Thyroid gland (tissue), 4 donors: ENCODE measurements at regions not wholly inside any gene's neighbourhood (a gene's known extent, or its start where the extent isn't known, plus 50 kb on each side); places are given as distances from the start of the nearest gene placed in this dataset.

Experiments
- DNase-seq, 2 donors: peaks; one replicate each; pipeline ENCODE4 v3.0.0-alpha.2; 2019
- H3K27ac ChIP-seq, 3 donors: fragments of 200-600 bp; sonication (generic); 1 replicate in 2 of 3; 2 replicates in 1 of 3; pipeline ENCODE4 v1.5.1; 2016 to 2019; ENCODE audit warnings: mild to moderate bottlenecking in 1 of 3, moderate library complexity in 1 of 3
- H3K27me3 ChIP-seq: fragments of 200-600 bp; sonication (generic); one replicate; pipeline ENCODE4 v1.5.1; 2019
- H3K36me3 ChIP-seq, 2 donors: fragments of 200-600 bp; sonication (generic); one replicate each; pipeline ENCODE4 v1.5.1; 2016 to 2019
- H3K4me1 ChIP-seq, 2 donors: fragments of 200-600 bp; sonication (generic); one replicate each; pipeline ENCODE4 v1.5.1; 2017 to 2019
- H3K4me3 ChIP-seq, 3 donors: fragments of 200-600 bp; sonication (generic); replicated peaks in 1 of 3; 1 replicate in 2 of 3; 2 replicates in 1 of 3; pipeline ENCODE4 v1.5.1; 2016; ENCODE audit warnings: mild to moderate bottlenecking in 1 of 3
- H3K9me3 ChIP-seq: fragments of 200-600 bp; sonication (generic); one replicate; pipeline ENCODE4 v1.5.1; 2017
- CTCF ChIP-seq, 6 experiments: fragments of 200-600 bp in 3 of 6; fragments of 450-650 bp in 3 of 6; sonication (generic) in 3 of 6; IDR thresholded peaks; one replicate each; pipeline ENCODE4 v1.5.1; 2016 to 2019; ENCODE audit warnings: antibody characterized with exemption in 6 of 6, mild to moderate bottlenecking in 2 of 6, inconsistent platforms in 1 of 6, moderate library complexity in 1 of 6
- POLR2A ChIP-seq, 2 donors: fragments of 450-650 bp; IDR thresholded peaks; one replicate each; pipeline ENCODE4 v1.6.1; 2017; ENCODE audit warnings: antibody characterized with exemption in 2 of 2, mild to moderate bottlenecking in 2 of 2, moderate library complexity in 1 of 2
- WGBS, 2 donors: methylation state at CpG; one replicate each; pipeline ENCODE4 v1.1.5; 2017; 5-methylcytosine and 5-hydroxymethylcytosine counted together
- intact Hi-C: fragments of 100-400 bp; cut with DNase I; formaldehyde crosslinking; loops from one replicate; pipeline ENCODE4 v1.15.1; 2023

DNA sequence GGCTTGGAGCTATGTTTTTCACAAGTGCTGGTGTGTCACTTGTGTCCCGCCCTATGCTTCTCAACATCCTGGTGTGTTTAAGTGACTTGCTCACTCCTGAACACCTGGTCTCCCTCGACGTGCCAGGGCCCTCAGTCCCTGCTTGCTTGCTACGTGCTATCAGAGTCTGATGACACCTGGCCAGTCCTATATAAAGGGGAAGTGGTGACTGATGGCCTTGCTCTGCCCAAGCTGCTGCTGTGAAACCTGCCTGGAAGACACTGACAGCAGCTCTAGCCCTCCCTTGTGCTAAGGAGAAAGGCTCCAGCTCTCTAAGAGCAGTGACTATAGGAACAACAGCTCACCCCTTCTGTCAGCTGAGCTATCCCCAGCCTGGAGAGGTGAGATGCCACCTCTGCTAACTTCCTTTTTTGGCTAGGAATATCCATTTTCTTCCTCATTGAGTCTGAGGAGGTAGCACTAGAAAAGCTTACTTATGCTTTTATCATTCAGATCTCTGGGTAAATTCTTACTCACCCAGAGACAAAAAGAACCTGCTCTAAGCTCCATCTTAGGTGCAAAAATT is 77.2 kb upstream of the PLXNA4 start:
- intact Hi-C loops, result no loop called here
- Histone ChIP-seq H3K36me3 (no peaks in the 10 kb centered on the region), H3K27ac (no peak overlapping the region)

GRCh38 chr7:132652507-132652906 is 76.2 kb upstream of the PLXNA4 start:
- DNase-seq, result no peak
- WGBS, 2 donors, result 71 to 86% methylated on average over 1 of the region's 1 CpG
- intact Hi-C loops, result no loop called here
- peaks cover 0 to 7% of the 10 kb centered on the region in 2 donors for H3K4me1 ChIP-seq
- TF ChIP-seq POLR2A (IDR thresholded peaks at IDR 0.05) (no peak), CTCF (IDR thresholded peaks at IDR 0.05) (no peak)
- no peak overlapping the region for H3K4me3 ChIP-seq
- H3K36me3 ChIP-seq, result no peaks in the 10 kb centered on the region
- H3K27me3 ChIP-seq, result no peaks in the 10 kb centered on the region
- no peaks in the 10 kb centered on the region for H3K9me3 ChIP-seq
- no peak overlapping the region for H3K27ac ChIP-seq

More for the DNA sequence above, 77.2 kb upstream of the PLXNA4 start:
- peaks cover 0 to 7% of the 10 kb centered on the region in 2 donors for H3K4me1 ChIP-seq
- no peak for DNase-seq
- WGBS, 2 donors, result 84 to 95% methylated on average over 4 of the region's 4 CpGs
- no peaks in the 10 kb centered on the region for H3K9me3 ChIP-seq
- no peak for TF ChIP-seq CTCF (IDR thresholded peaks at IDR 0.05)
- no peak for TF ChIP-seq POLR2A (IDR thresholded peaks at IDR 0.05)
- no peak overlapping the region for H3K4me3 ChIP-seq
- H3K27me3 ChIP-seq, result no peaks in the 10 kb centered on the region

DNA sequence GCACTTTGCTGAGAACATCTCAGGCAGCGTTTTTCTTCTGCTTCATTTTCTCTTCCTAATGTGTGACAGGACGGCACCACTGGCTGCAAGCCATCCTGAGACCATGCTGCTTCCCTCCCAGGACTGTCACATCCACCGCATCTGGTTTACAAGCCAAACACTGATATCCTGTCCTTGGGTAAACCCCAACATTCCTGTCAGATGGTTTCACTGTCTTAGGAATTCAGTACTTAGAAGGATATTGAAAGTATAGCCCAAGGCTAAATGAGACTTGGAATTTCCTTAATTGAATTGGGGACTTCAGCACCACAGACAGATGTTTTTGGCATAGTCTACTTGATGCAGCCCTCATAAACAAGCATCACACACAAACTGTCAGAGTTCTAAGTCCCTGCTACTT is 74.2 kb upstream of the PLXNA4 start:
- Histone ChIP-seq H3K4me1 (no peaks in the 10 kb centered on the region), H3K9me3 (no peaks in the 10 kb centered on the region), H3K4me3 (no peak overlapping the region), H3K27ac (no peak overlapping the region), H3K36me3 (no peaks in the 10 kb centered on the region), H3K27me3 (no peaks in the 10 kb centered on the region)
- WGBS, 2 donors, result 52 to 60% methylated on average over 3 of the region's 3 CpGs
- no peak for DNase-seq
- no peak for TF ChIP-seq POLR2A (IDR thresholded peaks at IDR 0.05)
- TF ChIP-seq CTCF (IDR thresholded peaks at IDR 0.05), result no peak
- intact Hi-C loops, result no loop called here

GRCh38 chr7:132647311-132647710 is 71.0 kb upstream of the PLXNA4 start:
- Histone ChIP-seq H3K9me3 (no peaks in the 10 kb centered on the region), H3K4me3 (no peak overlapping the region), H3K27ac (no peak overlapping the region), H3K4me1 (no peaks in the 10 kb centered on the region), H3K36me3 (no peaks in the 10 kb centered on the region), H3K27me3 (no peaks in the 10 kb centered on the region)
- DNase-seq, result no peak
- 91 to 93% methylated on average over 1 of the region's 1 CpG for WGBS, 2 donors
- intact Hi-C loops, result no loop called here
- no peak for TF ChIP-seq POLR2A (IDR thresholded peaks at IDR 0.05)
- no peak for TF ChIP-seq CTCF (IDR thresholded peaks at IDR 0.05)

DNA sequence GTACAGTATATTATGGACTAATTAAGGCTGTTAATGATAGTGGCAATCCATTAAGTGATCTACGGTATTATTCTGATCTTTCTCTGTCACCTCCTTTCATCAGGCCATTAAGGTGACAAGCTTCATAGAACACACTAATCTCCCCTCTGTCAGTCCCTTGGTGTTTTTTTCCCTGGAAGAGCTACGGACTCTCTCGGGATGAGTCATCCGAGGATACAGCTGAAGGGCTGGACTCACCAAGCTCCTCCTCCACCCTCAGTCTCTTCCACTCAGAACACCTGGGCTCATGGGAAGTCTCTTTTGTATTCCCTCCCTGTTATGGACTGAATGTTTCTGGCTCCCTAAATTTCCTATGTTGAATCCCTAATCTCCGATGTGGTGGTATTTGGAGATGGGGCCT is 69.8 kb upstream of the PLXNA4 start:
- Histone ChIP-seq H3K27me3 (no peaks in the 10 kb centered on the region), H3K36me3 (no peaks in the 10 kb centered on the region), H3K4me1 (no peaks in the 10 kb centered on the region), H3K27ac (no peak overlapping the region), H3K9me3 (no peaks in the 10 kb centered on the region), H3K4me3 (no peak overlapping the region)
- TF ChIP-seq POLR2A (IDR thresholded peaks at IDR 0.05), result no peak
- no peak for TF ChIP-seq CTCF (IDR thresholded peaks at IDR 0.05)
- 83 to 86% methylated on average over 5 of the region's 5 CpGs for WGBS, 2 donors
- DNase-seq, result no peak
- intact Hi-C loops, result no loop called here
